ENCODE measurements at regions not wholly inside any gene's neighbourhood (a gene's known extent, or its start where the extent isn't known, plus 50 kb on each side); places are given as distances from the start of the nearest gene placed in this dataset.

- H3K4me3 ChIP-seq = no peak overlapping the region
- no peaks in the 10 kb centered on the region for H3K4me1 ChIP-seq
- no peaks in the 10 kb centered on the region for H3K9me3 ChIP-seq
- no peak overlapping the region for H3K27ac ChIP-seq
- intact Hi-C loops (cut with DNase I; ENCODE audit: low total_unique reads) = no loop called here
- no peak for DNase-seq
- no peaks in the 10 kb centered on the region for H3K27me3 ChIP-seq
- WGBS, 2 donors = 93 to 96% methylated on average over 2 of the region's 2 CpGs
- TF ChIP-seq CTCF (IDR thresholded peaks at IDR 0.05) (no peak), POLR2A (IDR thresholded peaks at IDR 0.05) (no peak)
- no peaks in the 10 kb centered on the region for H3K36me3 ChIP-seq (ENCODE audit: low read depth, missing control alignments)
These were observed 112.9 kb upstream of the ZEB2 start for GRCh38 chr2:144632809-144633208.

- intact Hi-C loops (cut with DNase I; ENCODE audit: low total_unique reads) = no loop called here
- Histone ChIP-seq H3K4me3 (no peak overlapping the region), H3K27me3 (no peaks in the 10 kb centered on the region), H3K36me3 (ENCODE audit: low read depth, missing control alignments) (no peaks in the 10 kb centered on the region), H3K4me1 (no peaks in the 10 kb centered on the region), H3K9me3 (no peaks in the 10 kb centered on the region), H3K27ac (no peak overlapping the region)
- WGBS, 2 donors = 90 to 94% methylated on average over 1 of the region's 1 CpG
- DNase-seq = no peak
- TF ChIP-seq CTCF (IDR thresholded peaks at IDR 0.05) = no peak
- TF ChIP-seq POLR2A (IDR thresholded peaks at IDR 0.05) = no peak
These were observed 111.7 kb upstream of the ZEB2 start for GRCh38 chr2:144631636-144632035.

- Histone ChIP-seq H3K9me3 (no peaks in the 10 kb centered on the region), H3K27ac (no peak overlapping the region), H3K27me3 (no peaks in the 10 kb centered on the region), H3K4me3 (no peak overlapping the region), H3K4me1 (no peaks in the 10 kb centered on the region), H3K36me3 (ENCODE audit: low read depth, missing control alignments) (no peaks in the 10 kb centered on the region)
- no peak for TF ChIP-seq POLR2A (IDR thresholded peaks at IDR 0.05)
- no peak for TF ChIP-seq CTCF (IDR thresholded peaks at IDR 0.05)
- intact Hi-C loops (cut with DNase I; ENCODE audit: low total_unique reads) = no loop called here
- 94 to 95% methylated on average over 2 of the region's 2 CpGs for WGBS, 2 donors
- no peak for DNase-seq
These were observed 110.7 kb upstream of the ZEB2 start for GRCh38 chr2:144630459-144631215.

- Histone ChIP-seq H3K27me3 (no peaks in the 10 kb centered on the region), H3K4me1 (no peaks in the 10 kb centered on the region), H3K4me3 (no peak overlapping the region), H3K9me3 (no peaks in the 10 kb centered on the region), H3K36me3 (ENCODE audit: low read depth, missing control alignments) (no peaks in the 10 kb centered on the region), H3K27ac (no peak overlapping the region)
- intact Hi-C loops (cut with DNase I; ENCODE audit: low total_unique reads) = no loop called here
- DNase-seq = no peak
- TF ChIP-seq POLR2A (IDR thresholded peaks at IDR 0.05) (no peak), CTCF (IDR thresholded peaks at IDR 0.05) (no peak)
These were observed 110.0 kb upstream of the ZEB2 start for GRCh38 chr2:144629935-144630334.

- H3K4me1 ChIP-seq = no peaks in the 10 kb centered on the region
- no peak for DNase-seq
- no peaks in the 10 kb centered on the region for H3K36me3 ChIP-seq (ENCODE audit: low read depth, missing control alignments)
- no peaks in the 10 kb centered on the region for H3K9me3 ChIP-seq
- H3K27ac ChIP-seq = no peak overlapping the region
- no peaks in the 10 kb centered on the region for H3K27me3 ChIP-seq
- intact Hi-C loops (cut with DNase I; ENCODE audit: low total_unique reads) = no loop called here
- no peak for TF ChIP-seq POLR2A (IDR thresholded peaks at IDR 0.05)
- no peak for TF ChIP-seq CTCF (IDR thresholded peaks at IDR 0.05)
- H3K4me3 ChIP-seq = no peak overlapping the region
These were observed 108.6 kb upstream of the ZEB2 start for GRCh38 chr2:144628566-144628965.

All from testis (tissue), 2 donors.